ENCODE measurements at regions not wholly inside any gene's neighbourhood (a gene's known extent, or its start where the extent isn't known, plus 50 kb on each side); places are given as distances from the start of the nearest gene placed in this dataset.

GRCh38 chr6:151681433-151682059 lies 125.9 kb upstream of the ESR1 start:
- TF ChIP-seq CTCF (IDR thresholded peaks at IDR 0.05) (no peak), POLR2A (IDR thresholded peaks at IDR 0.05) (no peak)

Measured in thyroid gland (tissue), 4 donors.